HCT116 (cell line): ENCODE measurements at regions not wholly inside any gene's neighbourhood (a gene's known extent, or its start where the extent isn't known, plus 50 kb on each side); places are given as distances from the start of the nearest gene placed in this dataset.

Experiments
- ATAC-seq: fragments of 200-7000 bp; cut with Tn5 transposase; 2 replicates; pipeline ENCODE4 v1.9.1; 2020; ENCODE audit warnings: mild to moderate bottlenecking, moderate library complexity
- BruUV-seq: library from RNA; stranded (reverse); fragments of 400-500 nt; replicated peaks from 2 replicates; lab custom pipeline; 2021; lab: Mats Ljungman, UMichigan
- CTCF ChIA-PET: fragments of 300-600 bp; sonication (Branson Sonifier 250); formaldehyde crosslinking; loops from one replicate; lab custom pipeline; 2021; ENCODE audit warnings: antibody characterized with exemption; lab: Charles Lee
- POLR2A ChIA-PET: fragments of 300-600, 350-600 bp; sonication (Branson Sonifier 250); formaldehyde crosslinking; loops from one replicate; lab custom pipeline; 2021; ENCODE audit warnings: antibody characterized with exemption; lab: Charles Lee
- RAD21 ChIA-PET, 2 experiments: fragments of 300-600 bp; sonication (Branson Sonifier 250); formaldehyde crosslinking; loops; one replicate each; lab custom pipeline; 2023; ENCODE audit warnings: low total read pairs in 2 of 2; ENCODE audit not compliant: uncharacterized antibody in 2 of 2, unreplicated experiment in 2 of 2, low non-redundant PET in 1 of 2; lab: Charles Lee
- DNase-seq: peaks from one replicate; pipeline ENCODE4 v3.0.0-alpha.2; 2010; ENCODE audit warnings: low read depth, low spot score
- H2AFZ ChIP-seq: fragments of 200-600 bp; shearing (Covaris generic), sonication (generic); 2 replicates; pipeline ENCODE4 v1.6.1; 2017; ENCODE audit warnings: low read depth, mixed run types, mixed read lengths, antibody characterized with exemption, low read length; ENCODE audit not compliant: poor library complexity, severe bottlenecking
- H3K27ac ChIP-seq: 2 replicates; pipeline ENCODE4 v1.5.1; 2012; ENCODE audit warnings: low read depth, low read length
- H3K27me3 ChIP-seq: fragments of 200-600 bp; sonication (generic); 2 replicates; pipeline ENCODE4 v1.6.1; 2016; ENCODE audit warnings: mixed run types, low read length, mixed read lengths; ENCODE audit not compliant: insufficient read depth
- H3K36me3 ChIP-seq, 2 experiments: fragments of 200-500 bp in 1 of 2; fragments of 200-600 bp in 1 of 2; sonication (Bioruptor generic) in 1 of 2; sonication (generic) in 1 of 2; 2 replicates each; pipeline versions ENCODE4 v1.5.1 to v1.6.1; 2014 to 2016; ENCODE audit warnings: low read length in 2 of 2, inconsistent platforms in 1 of 2, mixed read lengths in 1 of 2, mixed run types in 1 of 2; ENCODE audit not compliant: insufficient read depth in 2 of 2, control insufficient read depth in 1 of 2
- H3K4me1 ChIP-seq, 2 experiments: fragments of 200-600 bp in 1 of 2; sonication (generic) in 1 of 2; 2 replicates each; pipeline versions ENCODE4 v1.5.1 to v1.6.1; 2012 to 2017; ENCODE audit warnings: low read length in 2 of 2, inconsistent platforms in 1 of 2, mild to moderate bottlenecking in 1 of 2, mixed read lengths in 1 of 2, mixed run types in 1 of 2, moderate library complexity in 1 of 2; ENCODE audit not compliant: insufficient read depth in 2 of 2, control insufficient read depth in 1 of 2
- H3K4me2 ChIP-seq: fragments of 200-600 bp; sonication (generic); 2 replicates; pipeline ENCODE4 v1.6.1; 2017; ENCODE audit warnings: mixed run types, low read length, mixed read lengths
- H3K4me3 ChIP-seq, 2 experiments: fragments of 200-600 bp in 1 of 2; sonication (generic) in 1 of 2; replicated peaks in 1 of 2; 2 replicates each; pipeline ENCODE4 v1.5.1; 2011 to 2016; ENCODE audit warnings: low read length in 2 of 2, control low read depth in 1 of 2, low read depth in 1 of 2, mild to moderate bottlenecking in 1 of 2, mixed read lengths in 1 of 2, mixed run types in 1 of 2
- H3K79me2 ChIP-seq: fragments of 200-600 bp; sonication (generic); 2 replicates; pipeline ENCODE4 v1.6.1; 2017; ENCODE audit warnings: mild to moderate bottlenecking, mixed run types, low read length, moderate library complexity, mixed read lengths; ENCODE audit not compliant: insufficient read depth
- H3K9ac ChIP-seq: fragments of 200-600 bp; sonication (generic); 2 replicates; pipeline ENCODE4 v1.6.1; 2016; ENCODE audit warnings: low read length, mixed read lengths
- H3K9me2 ChIP-seq: fragments of 200-600 bp; sonication (generic), shearing (Covaris generic); 2 replicates; pipeline ENCODE4 v1.6.1; 2017; ENCODE audit warnings: mixed run types, mild to moderate bottlenecking, moderate library complexity; ENCODE audit not compliant: insufficient read depth
- H3K9me3 ChIP-seq, 2 experiments: fragments of 200-500 bp in 1 of 2; fragments of 200-600 bp in 1 of 2; sonication (Bioruptor generic) in 1 of 2; sonication (generic) in 1 of 2; 2 replicates each; pipeline ENCODE4 v1.6.1; 2014 to 2017; ENCODE audit warnings: low read length in 2 of 2, mixed read lengths in 2 of 2, inconsistent platforms in 1 of 2, low read depth in 1 of 2, mild to moderate bottlenecking in 1 of 2, mixed run types in 1 of 2, moderate library complexity in 1 of 2; ENCODE audit not compliant: control insufficient read depth in 1 of 2, insufficient read depth in 1 of 2
- H4K20me1 ChIP-seq: fragments of 200-600 bp; sonication (generic), shearing (Covaris generic); 2 replicates; pipeline ENCODE4 v1.6.1; 2017; ENCODE audit warnings: mixed run types, mild to moderate bottlenecking, moderate library complexity; ENCODE audit not compliant: insufficient read depth
- CBX3 ChIP-seq: IDR thresholded peaks from 2 replicates; pipeline ENCODE4 v1.6.1; 2012; ENCODE audit warnings: low read depth
- CEBPB ChIP-seq: IDR thresholded peaks from 2 replicates; pipeline ENCODE4 v1.6.1; 2012; ENCODE audit warnings: low read depth
- EGR1 ChIP-seq: IDR thresholded peaks from 2 replicates; pipeline ENCODE4 v1.6.1; 2012; ENCODE audit warnings: low read depth
- ELF1 ChIP-seq: IDR thresholded peaks from 2 replicates; pipeline ENCODE4 v1.6.1; 2012; ENCODE audit warnings: low read depth, borderline replicate concordance
- EZH2 ChIP-seq: fragments of 200-600 bp; sonication (generic); IDR thresholded peaks from 2 replicates; pipeline ENCODE4 v1.6.1; 2017; ENCODE audit warnings: antibody characterized with exemption, mixed run types
- EZH2phosphoT487 ChIP-seq: fragments of 200-600 bp; IDR thresholded peaks from 2 replicates; pipeline ENCODE4 v1.6.1; 2018; ENCODE audit warnings: antibody characterized with exemption, borderline replicate concordance
- FOSL1 ChIP-seq: IDR thresholded peaks from 2 replicates; pipeline ENCODE4 v1.6.1; 2012; ENCODE audit warnings: low read depth
- JUND ChIP-seq: IDR thresholded peaks from 2 replicates; pipeline ENCODE4 v1.6.1; 2012
- MAX ChIP-seq: IDR thresholded peaks from 2 replicates; pipeline ENCODE4 v1.6.1; 2012
- POLR2A ChIP-seq: IDR thresholded peaks from 2 replicates; pipeline ENCODE4 v1.7.0; 2011; ENCODE audit warnings: borderline replicate concordance; ENCODE audit not compliant: insufficient read depth, insufficient read length; ENCODE audit errors: extremely low read depth
- RAD21 ChIP-seq: IDR thresholded peaks from 2 replicates; pipeline ENCODE4 v1.6.1; 2012; ENCODE audit warnings: low read depth, mild to moderate bottlenecking
- REST ChIP-seq: IDR thresholded peaks from 2 replicates; pipeline ENCODE4 v1.6.1; 2012; ENCODE audit warnings: low read depth
- SIN3A ChIP-seq: IDR thresholded peaks from 2 replicates; pipeline ENCODE4 v1.6.1; 2012; ENCODE audit warnings: low read depth
- SRF ChIP-seq: IDR thresholded peaks from 2 replicates; pipeline ENCODE4 v1.6.1; 2012; ENCODE audit warnings: low read depth
- TCF7L2 ChIP-seq: IDR thresholded peaks from 2 replicates; pipeline ENCODE4 v1.7.0; 2011; ENCODE audit warnings: borderline replicate concordance, inconsistent platforms; ENCODE audit not compliant: insufficient read depth, insufficient read length; ENCODE audit errors: extremely low read depth
- ZFX ChIP-seq: fragments of 450-650 bp; IDR thresholded peaks from 2 replicates; pipeline ENCODE4 v1.6.1; 2017
- ZNF274 ChIP-seq: fragments of 200-500 bp; sonication (Bioruptor generic); IDR thresholded peaks from 2 replicates; pipeline ENCODE4 v1.6.1; 2014; ENCODE audit warnings: mild to moderate bottlenecking, low read depth, low read length, inconsistent platforms
- intact Hi-C: fragments of 100-400 bp; cut with micrococcal nuclease; formaldehyde crosslinking; loops from 2 replicates; pipeline ENCODE4 v1.10.0; 2022
- TF ChIP-seq, protein P1 (sequence below): IDR thresholded peaks from 2 replicates; pipeline ENCODE4 v1.6.1; 2011; ENCODE audit warnings: mild to moderate bottlenecking, low read length, moderate library complexity; ENCODE audit not compliant: insufficient replicate concordance; ENCODE audit errors: extremely low read depth
- TF ChIP-seq, protein P2 (sequence below): IDR thresholded peaks from 2 replicates; pipeline ENCODE4 v1.6.1; 2012

GRCh38 chr15:62498712-62499111 is 333.6 kb upstream of the C2CD4B start:
- CTCF ChIA-PET, result no interaction called here
- H3K79me2 ChIP-seq, result no peaks in the 10 kb centered on the region
- H4K20me1 ChIP-seq, result no peaks in the 10 kb centered on the region
- intact Hi-C loops, result no loop called here
- RAD21 ChIA-PET, result no interaction called here
- H3K27me3 ChIP-seq, result no peaks in the 10 kb centered on the region
- no peaks in the 10 kb centered on the region for H3K36me3 ChIP-seq
- no TSS peak for BruUV-seq
- no peaks in the 10 kb centered on the region for H3K9me2 ChIP-seq
- no peaks in the 10 kb centered on the region for H3K4me1 ChIP-seq
- no peak overlapping the region for H3K27ac ChIP-seq
- no peak for DNase-seq
- no peak overlapping the region for H3K4me2 ChIP-seq
- POLR2A ChIA-PET, result no interaction called here
- no peak overlapping the region for H3K4me3 ChIP-seq
- no peak overlapping the region for H2AFZ ChIP-seq
- ATAC-seq, result no peak
- no peak overlapping the region for H3K9ac ChIP-seq
- TF ChIP-seq FOSL1 (no peak), POLR2A (no peak), SRF (no peak), JUND (no peak), EGR1 (no peak), RAD21 (no peak), CBX3 (no peak), ELF1 (no peak), ZNF274 (no peak), MAX (no peak), REST (no peak), TCF7L2 (no peak), CEBPB (no peak), EZH2phosphoT487 (no peak), ZFX (no peak), EZH2 (no peak), SIN3A (no peak)
- TF ChIP-seq, protein P1, sequence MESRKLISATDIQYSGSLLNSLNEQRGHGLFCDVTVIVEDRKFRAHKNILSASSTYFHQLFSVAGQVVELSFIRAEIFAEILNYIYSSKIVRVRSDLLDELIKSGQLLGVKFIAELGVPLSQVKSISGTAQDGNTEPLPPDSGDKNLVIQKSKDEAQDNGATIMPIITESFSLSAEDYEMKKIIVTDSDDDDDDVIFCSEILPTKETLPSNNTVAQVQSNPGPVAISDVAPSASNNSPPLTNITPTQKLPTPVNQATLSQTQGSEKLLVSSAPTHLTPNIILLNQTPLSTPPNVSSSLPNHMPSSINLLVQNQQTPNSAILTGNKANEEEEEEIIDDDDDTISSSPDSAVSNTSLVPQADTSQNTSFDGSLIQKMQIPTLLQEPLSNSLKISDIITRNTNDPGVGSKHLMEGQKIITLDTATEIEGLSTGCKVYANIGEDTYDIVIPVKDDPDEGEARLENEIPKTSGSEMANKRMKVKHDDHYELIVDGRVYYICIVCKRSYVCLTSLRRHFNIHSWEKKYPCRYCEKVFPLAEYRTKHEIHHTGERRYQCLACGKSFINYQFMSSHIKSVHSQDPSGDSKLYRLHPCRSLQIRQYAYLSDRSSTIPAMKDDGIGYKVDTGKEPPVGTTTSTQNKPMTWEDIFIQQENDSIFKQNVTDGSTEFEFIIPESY, result no peak
- TF ChIP-seq, protein P2, sequence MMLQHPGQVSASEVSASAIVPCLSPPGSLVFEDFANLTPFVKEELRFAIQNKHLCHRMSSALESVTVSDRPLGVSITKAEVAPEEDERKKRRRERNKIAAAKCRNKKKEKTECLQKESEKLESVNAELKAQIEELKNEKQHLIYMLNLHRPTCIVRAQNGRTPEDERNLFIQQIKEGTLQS, result no peak
- H3K9me3 ChIP-seq, result no peaks in the 10 kb centered on the region
